ENCODE measurements at regions not wholly inside any gene's neighbourhood (a gene's known extent, or its start where the extent isn't known, plus 50 kb on each side); places are given as distances from the start of the nearest gene placed in this dataset.
A peak's percentile ranks its signal among the peaks of the same experiment; 100 is the strongest.

DNA sequence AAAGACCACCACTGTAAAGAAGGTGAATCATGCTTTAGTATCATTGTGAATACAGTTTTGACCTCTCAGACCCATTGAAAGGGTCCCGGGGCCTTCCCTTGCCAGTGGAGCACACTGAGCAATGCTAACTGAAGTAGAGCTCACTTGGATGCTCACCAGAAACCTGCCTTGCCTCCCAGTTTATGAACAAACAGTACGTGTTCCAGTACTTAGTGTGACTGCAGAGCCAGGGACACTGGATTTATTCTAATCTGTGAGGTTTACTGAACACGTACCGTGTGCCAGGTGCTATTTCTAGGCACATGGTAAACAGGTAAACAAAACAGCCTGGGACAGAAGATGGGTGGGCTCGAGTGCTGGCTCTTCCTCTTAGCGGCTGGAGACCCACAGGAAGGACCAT is 79.6 kb downstream of the FOXL1 start:
- TF ChIP-seq, protein P1, sequence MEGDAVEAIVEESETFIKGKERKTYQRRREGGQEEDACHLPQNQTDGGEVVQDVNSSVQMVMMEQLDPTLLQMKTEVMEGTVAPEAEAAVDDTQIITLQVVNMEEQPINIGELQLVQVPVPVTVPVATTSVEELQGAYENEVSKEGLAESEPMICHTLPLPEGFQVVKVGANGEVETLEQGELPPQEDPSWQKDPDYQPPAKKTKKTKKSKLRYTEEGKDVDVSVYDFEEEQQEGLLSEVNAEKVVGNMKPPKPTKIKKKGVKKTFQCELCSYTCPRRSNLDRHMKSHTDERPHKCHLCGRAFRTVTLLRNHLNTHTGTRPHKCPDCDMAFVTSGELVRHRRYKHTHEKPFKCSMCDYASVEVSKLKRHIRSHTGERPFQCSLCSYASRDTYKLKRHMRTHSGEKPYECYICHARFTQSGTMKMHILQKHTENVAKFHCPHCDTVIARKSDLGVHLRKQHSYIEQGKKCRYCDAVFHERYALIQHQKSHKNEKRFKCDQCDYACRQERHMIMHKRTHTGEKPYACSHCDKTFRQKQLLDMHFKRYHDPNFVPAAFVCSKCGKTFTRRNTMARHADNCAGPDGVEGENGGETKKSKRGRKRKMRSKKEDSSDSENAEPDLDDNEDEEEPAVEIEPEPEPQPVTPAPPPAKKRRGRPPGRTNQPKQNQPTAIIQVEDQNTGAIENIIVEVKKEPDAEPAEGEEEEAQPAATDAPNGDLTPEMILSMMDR (IDR thresholded peaks at IDR 0.05; ENCODE audit: unreplicated experiment): no peak
- Mint-ChIP-seq H3K36me3 (no peaks in the 10 kb centered on the region), H3K27me3 (ENCODE audit: low read depth) (peaks cover 11% of the 10 kb centered on the region), H3K4me1 (peaks cover 18% of the 10 kb centered on the region), H3K9me3 (peaks cover 14% of the 10 kb centered on the region), H3K4me3 (no peak overlapping the region), H3K27ac (no peak overlapping the region)
- DNase-seq (ENCODE audit: low spot score in 2 of 2, unreplicated experiment in 2 of 2): no peak

DNA sequence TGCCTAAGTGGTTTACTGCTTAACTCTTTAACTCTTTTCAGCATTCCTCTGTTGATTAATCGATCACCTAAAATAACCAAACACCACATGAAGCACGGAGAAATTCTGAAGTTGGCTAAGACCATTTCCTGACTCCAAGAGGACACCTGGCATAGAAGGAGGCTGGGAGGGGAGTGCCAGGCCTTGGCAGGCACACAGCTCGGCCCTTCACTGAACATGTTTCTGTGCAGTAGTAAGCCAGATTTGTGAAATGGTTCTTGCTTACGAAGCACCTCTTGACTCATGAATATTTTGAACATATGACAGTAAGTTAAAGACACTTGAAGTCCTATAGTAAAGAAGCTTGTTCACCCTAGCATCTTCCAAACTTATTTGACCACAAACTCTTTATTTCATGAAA is 82.3 kb downstream of the FOXL1 start:
- Mint-ChIP-seq H3K27me3 (ENCODE audit: low read depth) (peaks cover 7% of the 10 kb centered on the region), H3K4me3 (no peak overlapping the region), H3K27ac (no peak overlapping the region), H3K4me1 (peaks cover 25% of the 10 kb centered on the region), H3K36me3 (no peaks in the 10 kb centered on the region), H3K9me3 (peaks cover 14% of the 10 kb centered on the region)
- no peak for DNase-seq (ENCODE audit: low spot score in 2 of 2, unreplicated experiment in 2 of 2)
- TF ChIP-seq, protein P1 (IDR thresholded peaks at IDR 0.05; ENCODE audit: unreplicated experiment): no peak

DNA sequence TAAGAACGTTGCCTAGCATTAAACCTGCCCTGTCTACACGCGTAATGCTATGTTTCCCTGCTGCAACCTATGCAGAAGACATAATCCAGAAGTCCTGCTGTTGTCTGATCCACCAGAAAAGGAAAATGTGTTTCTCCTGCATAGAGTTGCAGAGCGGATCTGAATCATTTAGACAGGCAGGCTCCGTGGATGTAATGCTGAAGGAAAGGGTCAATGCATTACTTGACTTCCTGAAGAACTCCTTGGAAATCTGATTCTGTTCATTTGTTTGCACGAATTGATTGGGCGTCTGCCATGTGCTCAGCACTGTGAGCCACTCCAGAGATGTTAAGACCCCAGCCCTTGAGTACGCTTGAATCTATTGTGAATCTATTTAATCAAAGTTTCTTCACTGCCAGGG is 83.4 kb downstream of the FOXL1 start:
- Mint-ChIP-seq H3K4me3 (no peak overlapping the region), H3K27me3 (ENCODE audit: low read depth) (peaks cover 8% of the 10 kb centered on the region), H3K4me1 (peaks cover 25% of the 10 kb centered on the region), H3K9me3 (peaks cover 9% of the 10 kb centered on the region), H3K36me3 (no peaks in the 10 kb centered on the region), H3K27ac (peak overlapping the region; percentile 17)
- TF ChIP-seq, protein P1 (IDR thresholded peaks at IDR 0.05; ENCODE audit: unreplicated experiment): no peak
- no peak for DNase-seq (ENCODE audit: low spot score in 2 of 2, unreplicated experiment in 2 of 2)

DNA sequence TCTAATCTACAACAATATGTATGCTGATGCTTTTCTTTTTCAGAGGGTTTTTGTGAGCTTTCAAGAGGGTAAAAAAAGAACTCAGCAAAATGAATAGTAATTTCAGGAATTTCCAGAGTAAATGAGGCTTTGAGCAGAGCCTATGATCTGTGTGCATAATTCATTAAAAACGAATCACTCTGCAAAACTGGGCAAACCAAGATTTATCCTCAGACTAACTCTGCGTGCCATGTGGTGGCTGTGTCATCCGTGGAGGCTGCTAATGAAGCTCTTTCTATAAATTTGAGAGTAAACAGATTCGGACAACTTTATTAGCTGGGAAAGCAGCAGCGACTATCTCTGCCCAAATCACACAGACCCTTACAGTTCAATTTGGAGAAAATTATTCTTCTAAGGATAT is 83.8 kb downstream of the FOXL1 start:
- peaks cover 9% of the 10 kb centered on the region for H3K9me3 Mint-ChIP-seq
- H3K27ac Mint-ChIP-seq: peak overlapping the region; percentile 17
- no peaks in the 10 kb centered on the region for H3K36me3 Mint-ChIP-seq
- H3K4me1 Mint-ChIP-seq: peaks cover 26% of the 10 kb centered on the region
- TF ChIP-seq, protein P1 (IDR thresholded peaks at IDR 0.05; ENCODE audit: unreplicated experiment): no peak
- no peak for DNase-seq (ENCODE audit: low spot score in 2 of 2, unreplicated experiment in 2 of 2)
- H3K4me3 Mint-ChIP-seq: no peak overlapping the region
- peaks cover 12% of the 10 kb centered on the region for H3K27me3 Mint-ChIP-seq (ENCODE audit: low read depth)

DNA sequence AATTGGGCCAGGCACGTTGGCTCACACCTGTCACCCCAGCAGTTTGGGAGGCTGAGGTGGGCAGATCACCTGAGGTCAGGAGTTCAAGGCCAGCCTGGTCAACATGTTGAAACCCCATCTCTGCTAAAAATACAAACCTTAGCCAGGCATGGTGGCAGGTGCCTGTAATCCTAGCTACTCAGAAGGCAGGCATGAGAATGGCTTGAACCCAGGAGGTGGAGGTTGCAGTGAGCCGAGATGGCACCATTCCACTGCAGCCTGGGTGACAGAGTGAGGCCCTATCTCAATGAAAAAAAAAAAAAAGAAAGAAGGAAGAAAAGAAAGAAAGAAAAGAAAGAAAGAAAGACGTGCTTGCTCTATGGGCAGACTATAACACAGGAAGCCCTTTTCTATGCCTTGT is 84.4 kb downstream of the FOXL1 start:
- DNase-seq (ENCODE audit: low spot score in 2 of 2, unreplicated experiment in 2 of 2): no peak

More for the DNA sequence above, 84.4 kb downstream of the FOXL1 start:
- no peak overlapping the region for H3K4me3 Mint-ChIP-seq
- peaks cover 27% of the 10 kb centered on the region for H3K4me1 Mint-ChIP-seq
- H3K27ac Mint-ChIP-seq: no peak overlapping the region
- H3K9me3 Mint-ChIP-seq: peaks cover 9% of the 10 kb centered on the region
- H3K27me3 Mint-ChIP-seq (ENCODE audit: low read depth): peaks cover 14% of the 10 kb centered on the region
- TF ChIP-seq, protein P1 (IDR thresholded peaks at IDR 0.05; ENCODE audit: unreplicated experiment): no peak
- no peaks in the 10 kb centered on the region for H3K36me3 Mint-ChIP-seq
